ENCODE measurements at regions not wholly inside any gene's neighbourhood (a gene's known extent, or its start where the extent isn't known, plus 50 kb on each side); places are given as distances from the start of the nearest gene placed in this dataset.

GRCh38 chr11:92678008-92678611 is 291.3 kb upstream of the MTNR1B start:
- no peak for TF ChIP-seq CTCF (IDR thresholded peaks at IDR 0.05)
- no peak for TF ChIP-seq POLR2A (IDR thresholded peaks at IDR 0.05)

Measured in Peyer's patch (tissue), 4 donors.